ENCODE measurements at regions not wholly inside any gene's neighbourhood (a gene's known extent, or its start where the extent isn't known, plus 50 kb on each side); places are given as distances from the start of the nearest gene placed in this dataset.

DNA sequence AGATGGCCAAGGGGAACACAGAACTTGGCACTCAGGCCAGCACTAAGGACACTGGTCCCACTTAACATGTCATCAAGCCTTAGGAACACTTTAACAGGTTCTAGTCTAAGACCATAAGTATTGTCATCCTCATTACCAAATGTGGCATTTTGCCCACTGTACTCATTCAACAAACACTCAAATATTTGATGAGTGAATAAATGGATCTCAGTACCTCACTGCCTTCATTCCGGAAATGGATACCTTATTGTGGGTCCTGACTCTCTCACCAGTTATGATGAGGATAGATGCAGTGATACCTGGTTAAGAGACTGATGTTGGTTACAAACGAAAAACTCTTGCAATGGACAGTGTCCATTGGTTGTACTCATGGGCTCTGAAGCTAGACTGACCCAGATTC lies 455.2 kb upstream of the DYNLRB2 start:
- TF ChIP-seq, protein P1, sequence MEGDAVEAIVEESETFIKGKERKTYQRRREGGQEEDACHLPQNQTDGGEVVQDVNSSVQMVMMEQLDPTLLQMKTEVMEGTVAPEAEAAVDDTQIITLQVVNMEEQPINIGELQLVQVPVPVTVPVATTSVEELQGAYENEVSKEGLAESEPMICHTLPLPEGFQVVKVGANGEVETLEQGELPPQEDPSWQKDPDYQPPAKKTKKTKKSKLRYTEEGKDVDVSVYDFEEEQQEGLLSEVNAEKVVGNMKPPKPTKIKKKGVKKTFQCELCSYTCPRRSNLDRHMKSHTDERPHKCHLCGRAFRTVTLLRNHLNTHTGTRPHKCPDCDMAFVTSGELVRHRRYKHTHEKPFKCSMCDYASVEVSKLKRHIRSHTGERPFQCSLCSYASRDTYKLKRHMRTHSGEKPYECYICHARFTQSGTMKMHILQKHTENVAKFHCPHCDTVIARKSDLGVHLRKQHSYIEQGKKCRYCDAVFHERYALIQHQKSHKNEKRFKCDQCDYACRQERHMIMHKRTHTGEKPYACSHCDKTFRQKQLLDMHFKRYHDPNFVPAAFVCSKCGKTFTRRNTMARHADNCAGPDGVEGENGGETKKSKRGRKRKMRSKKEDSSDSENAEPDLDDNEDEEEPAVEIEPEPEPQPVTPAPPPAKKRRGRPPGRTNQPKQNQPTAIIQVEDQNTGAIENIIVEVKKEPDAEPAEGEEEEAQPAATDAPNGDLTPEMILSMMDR (IDR thresholded peaks at IDR 0.05; ENCODE audit: insufficient read depth, low read length, poor library complexity, severe bottlenecking), result no peak
- no peak for TF ChIP-seq EZH2phosphoT487 (conservative IDR thresholded peaks at IDR 0.05; ENCODE audit: low read length)
- no peak overlapping the region for H3K9ac ChIP-seq (ENCODE audit: low read length)
- H3K4me2 ChIP-seq (ENCODE audit: low read depth, low read length, poor library complexity, severe bottlenecking), result no peak overlapping the region
- H3K9me2 ChIP-seq (replicated peaks; ENCODE audit: insufficient read depth, low read length), result no peaks in the 10 kb centered on the region
- no peaks in the 10 kb centered on the region for H3K9me3 ChIP-seq (ENCODE audit: insufficient read depth, low read length)
- no peaks in the 10 kb centered on the region for H3K36me3 ChIP-seq (ENCODE audit: low read length)
- no peaks in the 10 kb centered on the region for H4K20me1 ChIP-seq (ENCODE audit: low read depth, low read length)
- H3K79me2 ChIP-seq (ENCODE audit: insufficient read depth, low read length), result no peaks in the 10 kb centered on the region
- H3K27me3 ChIP-seq (ENCODE audit: low read length), result no peaks in the 10 kb centered on the region
- H3K27ac ChIP-seq (ENCODE audit: low read depth, low read length), result no peak overlapping the region
- no peaks in the 10 kb centered on the region for H3F3A ChIP-seq (ENCODE audit: insufficient read depth)
- no peak overlapping the region for H2AFZ ChIP-seq (ENCODE audit: low read depth, low read length, severe bottlenecking)
- no peak overlapping the region for H3K4me3 ChIP-seq (ENCODE audit: insufficient read depth, low read length, poor library complexity, severe bottlenecking)

DNA sequence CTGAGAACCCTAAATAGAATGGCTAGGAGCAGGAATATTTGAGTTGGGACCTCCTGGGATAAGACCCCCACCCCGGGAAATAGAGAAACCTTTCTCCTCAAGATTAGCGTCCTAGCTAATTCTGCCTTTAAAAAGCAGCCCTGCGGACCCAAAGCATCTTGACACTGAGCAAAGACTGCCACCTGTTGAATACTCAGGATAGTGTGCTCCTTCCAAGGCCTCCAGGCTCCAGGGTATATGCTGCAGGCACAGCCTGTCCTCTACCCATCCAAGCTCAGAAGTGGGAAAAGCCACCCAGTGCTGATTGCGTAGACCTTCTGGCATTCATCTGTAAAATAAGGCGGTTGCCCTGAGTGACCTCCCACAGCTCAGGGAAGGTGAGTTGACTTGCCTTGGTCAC lies 456.2 kb upstream of the DYNLRB2 start:
- Histone ChIP-seq H3K9me2 (replicated peaks; ENCODE audit: insufficient read depth, low read length) (no peaks in the 10 kb centered on the region), H3K36me3 (ENCODE audit: low read length) (no peaks in the 10 kb centered on the region), H3F3A (ENCODE audit: insufficient read depth) (no peaks in the 10 kb centered on the region), H3K4me3 (ENCODE audit: insufficient read depth, low read length, poor library complexity, severe bottlenecking) (no peak overlapping the region), H3K9me3 (ENCODE audit: insufficient read depth, low read length) (no peaks in the 10 kb centered on the region), H3K27me3 (ENCODE audit: low read length) (no peaks in the 10 kb centered on the region), H2AFZ (ENCODE audit: low read depth, low read length, severe bottlenecking) (no peak overlapping the region), H3K4me2 (ENCODE audit: low read depth, low read length, poor library complexity, severe bottlenecking) (no peak overlapping the region), H3K79me2 (ENCODE audit: insufficient read depth, low read length) (no peaks in the 10 kb centered on the region), H3K27ac (ENCODE audit: low read depth, low read length) (no peak overlapping the region), H4K20me1 (ENCODE audit: low read depth, low read length) (no peaks in the 10 kb centered on the region), H3K9ac (ENCODE audit: low read length) (no peak overlapping the region)
- TF ChIP-seq, protein P1 (IDR thresholded peaks at IDR 0.05; ENCODE audit: insufficient read depth, low read length, poor library complexity, severe bottlenecking), result no peak
- TF ChIP-seq EZH2phosphoT487 (conservative IDR thresholded peaks at IDR 0.05; ENCODE audit: low read length), result no peak

DNA sequence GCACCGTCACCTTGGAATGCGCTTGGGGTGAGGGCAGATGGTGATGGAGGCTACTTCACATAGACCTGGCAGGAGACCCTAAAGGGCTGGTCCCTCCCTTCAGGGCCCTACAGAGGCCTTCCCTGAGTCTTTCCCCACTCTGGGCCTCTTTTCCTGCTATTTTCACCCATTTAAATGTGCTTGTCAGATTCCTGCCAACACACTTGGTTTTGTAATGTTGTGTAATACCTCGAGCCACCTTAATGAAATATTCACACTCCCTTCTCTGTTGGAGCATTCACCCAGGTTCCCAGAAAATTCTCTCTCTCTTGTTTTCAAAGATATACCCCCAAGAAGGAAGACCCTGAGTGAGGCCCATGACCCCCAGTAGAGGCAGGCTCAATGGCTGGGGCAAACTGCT lies 456.6 kb upstream of the DYNLRB2 start:
- Histone ChIP-seq H3K9me2 (replicated peaks; ENCODE audit: insufficient read depth, low read length) (no peaks in the 10 kb centered on the region), H3K79me2 (ENCODE audit: insufficient read depth, low read length) (no peaks in the 10 kb centered on the region), H3K4me3 (ENCODE audit: insufficient read depth, low read length, poor library complexity, severe bottlenecking) (no peak overlapping the region), H3K36me3 (ENCODE audit: low read length) (no peaks in the 10 kb centered on the region), H3K9ac (ENCODE audit: low read length) (no peak overlapping the region), H3K27me3 (ENCODE audit: low read length) (no peaks in the 10 kb centered on the region), H4K20me1 (ENCODE audit: low read depth, low read length) (no peaks in the 10 kb centered on the region), H3K9me3 (ENCODE audit: insufficient read depth, low read length) (no peaks in the 10 kb centered on the region), H3K4me2 (ENCODE audit: low read depth, low read length, poor library complexity, severe bottlenecking) (no peak overlapping the region), H2AFZ (ENCODE audit: low read depth, low read length, severe bottlenecking) (no peak overlapping the region), H3K27ac (ENCODE audit: low read depth, low read length) (no peak overlapping the region), H3F3A (ENCODE audit: insufficient read depth) (no peaks in the 10 kb centered on the region)
- TF ChIP-seq, protein P1 (IDR thresholded peaks at IDR 0.05; ENCODE audit: insufficient read depth, low read length, poor library complexity, severe bottlenecking), result no peak
- no peak for TF ChIP-seq EZH2phosphoT487 (conservative IDR thresholded peaks at IDR 0.05; ENCODE audit: low read length)

Measured in SU-DHL-6 (cell line).